WTC11 (cell line): ENCODE measurements at regions not wholly inside any gene's neighbourhood (a gene's known extent, or its start where the extent isn't known, plus 50 kb on each side); places are given as distances from the start of the nearest gene placed in this dataset.

ENCODE experiments used
- ATAC-seq: fragments of 200-7000 bp; cut with Tn5 transposase; 2 replicates; pipeline ENCODE4 v1.10.0; 2021; ENCODE audit warnings: mild to moderate bottlenecking, moderate library complexity
- CTCF ChIA-PET: fragments of 300-600 bp; sonication (Branson Sonifier 250); formaldehyde crosslinking; loops from one replicate; lab custom pipeline; 2021; ENCODE audit warnings: antibody characterized with exemption; lab: Charles Lee
- POLR2A ChIA-PET: fragments of 350-600 bp; sonication (Branson Sonifier 250); formaldehyde crosslinking; loops from one replicate; lab custom pipeline; 2021; ENCODE audit warnings: antibody characterized with exemption; lab: Charles Lee
- DNase-seq: peaks from one replicate; pipeline ENCODE4 v3.0.0; 2021; ENCODE audit warnings: low spot score
- H3K27ac Mint-ChIP-seq: 2 replicates; pipeline ENCODE4 v1.8.0; 2021; ENCODE audit warnings: mixed read lengths
- H3K27me3 Mint-ChIP-seq: 2 replicates; pipeline ENCODE4 v1.8.0; 2021; ENCODE audit warnings: low read depth, mild to moderate bottlenecking, moderate library complexity, mixed read lengths
- H3K36me3 Mint-ChIP-seq: 2 replicates; pipeline ENCODE4 v1.8.0; 2021; ENCODE audit warnings: mixed read lengths
- H3K4me1 Mint-ChIP-seq: 2 replicates; pipeline ENCODE4 v1.8.0; 2022; ENCODE audit warnings: mixed read lengths
- H3K4me3 Mint-ChIP-seq: 2 replicates; pipeline ENCODE4 v1.8.0; 2021; ENCODE audit warnings: mild to moderate bottlenecking, moderate library complexity, mixed read lengths
- H3K9me3 Mint-ChIP-seq: 2 replicates; pipeline ENCODE4 v1.8.0; 2021; ENCODE audit warnings: mixed read lengths
- ATF1 ChIP-seq: sonication (generic); formaldehyde crosslinking; IDR thresholded peaks from 2 replicates; pipeline ENCODE4 v1.8.1; 2023; ENCODE audit warnings: mild to moderate bottlenecking, moderate library complexity, missing genetic modification reagents
- FOXP1 ChIP-seq: sonication (generic); formaldehyde crosslinking; IDR thresholded peaks from 2 replicates; pipeline ENCODE4 v1.8.0; 2022; ENCODE audit warnings: missing genetic modification reagents, mild to moderate bottlenecking, moderate library complexity, borderline replicate concordance
- KAT7 ChIP-seq: sonication (generic); formaldehyde crosslinking; IDR thresholded peaks from 2 replicates; pipeline ENCODE4 v1.8.1; 2023; ENCODE audit warnings: missing genetic modification reagents, mild to moderate bottlenecking, borderline replicate concordance
- MYBL2 ChIP-seq: sonication (generic); formaldehyde crosslinking; IDR thresholded peaks from 2 replicates; pipeline ENCODE4 v1.8.1; 2023; ENCODE audit warnings: mild to moderate bottlenecking, moderate library complexity, missing genetic modification reagents
- NFE2L1 ChIP-seq: sonication (generic); formaldehyde crosslinking; IDR thresholded peaks from 2 replicates; pipeline ENCODE4 v1.8.1; 2023; ENCODE audit warnings: missing genetic modification reagents
- RORB ChIP-seq: fragments of 250-450 bp; sonication (Bioruptor Pico); IDR thresholded peaks from 2 replicates; pipeline ENCODE4 v1.9.0; 2021; ENCODE audit warnings: mild to moderate bottlenecking
- TEAD1 ChIP-seq: sonication (generic); formaldehyde crosslinking; IDR thresholded peaks from 2 replicates; pipeline ENCODE4 v1.8.0; 2022; ENCODE audit warnings: mild to moderate bottlenecking, missing genetic modification reagents
- ZNF396 ChIP-seq: fragments of 250-450 bp; sonication (Bioruptor Pico); IDR thresholded peaks from 2 replicates; pipeline ENCODE4 v1.8.0; 2021; ENCODE audit warnings: mild to moderate bottlenecking, moderate library complexity, borderline replicate concordance
- TF ChIP-seq, protein P1 (sequence below): sonication (generic); formaldehyde crosslinking; conservative IDR thresholded peaks from 2 replicates; pipeline ENCODE4 v1.8.1; 2023; ENCODE audit warnings: mild to moderate bottlenecking, low read depth, missing genetic modification reagents, moderate library complexity
- TF ChIP-seq, protein P2 (sequence below): fragments of 250-450 bp; sonication (Bioruptor Pico); IDR thresholded peaks from 2 replicates; pipeline ENCODE4 v1.9.0; 2021; ENCODE audit warnings: mild to moderate bottlenecking
- TF ChIP-seq, protein P3 (sequence below): sonication (generic); formaldehyde crosslinking; IDR thresholded peaks from 2 replicates; pipeline ENCODE4 v1.8.1; 2022; ENCODE audit warnings: low read depth, missing genetic modification reagents, borderline replicate concordance
- TF ChIP-seq, protein P4 (sequence below): sonication (generic); formaldehyde crosslinking; IDR thresholded peaks from 2 replicates; pipeline ENCODE4 v1.8.1; 2023; ENCODE audit warnings: mild to moderate bottlenecking, missing genetic modification reagents
- TF ChIP-seq, protein P5 (sequence below): sonication (generic); formaldehyde crosslinking; IDR thresholded peaks from 2 replicates; pipeline ENCODE4 v1.8.1; 2023; ENCODE audit warnings: mild to moderate bottlenecking, missing genetic modification reagents, moderate library complexity
- TF ChIP-seq, protein P6 (sequence below): fragments of 250-450 bp; sonication (Bioruptor Pico); IDR thresholded peaks from 2 replicates; pipeline ENCODE4 v2.1.2; 2022; ENCODE audit warnings: mild to moderate bottlenecking, moderate library complexity

DNA sequence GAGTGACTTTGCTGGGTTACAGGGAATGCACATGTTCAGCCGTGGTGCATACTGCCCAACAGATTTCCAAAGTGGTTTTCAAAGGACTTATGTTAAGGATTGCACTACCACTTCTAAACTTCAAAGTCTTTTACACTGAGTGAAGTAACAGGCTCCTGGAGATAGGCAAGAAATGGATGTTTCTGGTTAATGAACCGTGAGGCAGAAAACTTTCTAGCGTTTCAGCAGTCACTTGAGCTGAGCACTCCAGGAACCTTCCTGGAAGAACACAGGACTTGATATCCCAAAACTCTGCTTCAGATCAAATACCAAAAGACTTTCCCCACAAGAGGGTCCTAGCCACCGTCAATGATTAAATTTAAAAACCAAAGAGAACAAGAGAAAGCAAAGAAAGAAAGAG lies 74.3 kb upstream of the ATP1A1 start (continued):
- TF ChIP-seq, protein P1, sequence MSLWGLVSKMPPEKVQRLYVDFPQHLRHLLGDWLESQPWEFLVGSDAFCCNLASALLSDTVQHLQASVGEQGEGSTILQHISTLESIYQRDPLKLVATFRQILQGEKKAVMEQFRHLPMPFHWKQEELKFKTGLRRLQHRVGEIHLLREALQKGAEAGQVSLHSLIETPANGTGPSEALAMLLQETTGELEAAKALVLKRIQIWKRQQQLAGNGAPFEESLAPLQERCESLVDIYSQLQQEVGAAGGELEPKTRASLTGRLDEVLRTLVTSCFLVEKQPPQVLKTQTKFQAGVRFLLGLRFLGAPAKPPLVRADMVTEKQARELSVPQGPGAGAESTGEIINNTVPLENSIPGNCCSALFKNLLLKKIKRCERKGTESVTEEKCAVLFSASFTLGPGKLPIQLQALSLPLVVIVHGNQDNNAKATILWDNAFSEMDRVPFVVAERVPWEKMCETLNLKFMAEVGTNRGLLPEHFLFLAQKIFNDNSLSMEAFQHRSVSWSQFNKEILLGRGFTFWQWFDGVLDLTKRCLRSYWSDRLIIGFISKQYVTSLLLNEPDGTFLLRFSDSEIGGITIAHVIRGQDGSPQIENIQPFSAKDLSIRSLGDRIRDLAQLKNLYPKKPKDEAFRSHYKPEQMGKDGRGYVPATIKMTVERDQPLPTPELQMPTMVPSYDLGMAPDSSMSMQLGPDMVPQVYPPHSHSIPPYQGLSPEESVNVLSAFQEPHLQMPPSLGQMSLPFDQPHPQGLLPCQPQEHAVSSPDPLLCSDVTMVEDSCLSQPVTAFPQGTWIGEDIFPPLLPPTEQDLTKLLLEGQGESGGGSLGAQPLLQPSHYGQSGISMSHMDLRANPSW (CRISPR knock-in tag) = no peak
- TF ChIP-seq, protein P2, sequence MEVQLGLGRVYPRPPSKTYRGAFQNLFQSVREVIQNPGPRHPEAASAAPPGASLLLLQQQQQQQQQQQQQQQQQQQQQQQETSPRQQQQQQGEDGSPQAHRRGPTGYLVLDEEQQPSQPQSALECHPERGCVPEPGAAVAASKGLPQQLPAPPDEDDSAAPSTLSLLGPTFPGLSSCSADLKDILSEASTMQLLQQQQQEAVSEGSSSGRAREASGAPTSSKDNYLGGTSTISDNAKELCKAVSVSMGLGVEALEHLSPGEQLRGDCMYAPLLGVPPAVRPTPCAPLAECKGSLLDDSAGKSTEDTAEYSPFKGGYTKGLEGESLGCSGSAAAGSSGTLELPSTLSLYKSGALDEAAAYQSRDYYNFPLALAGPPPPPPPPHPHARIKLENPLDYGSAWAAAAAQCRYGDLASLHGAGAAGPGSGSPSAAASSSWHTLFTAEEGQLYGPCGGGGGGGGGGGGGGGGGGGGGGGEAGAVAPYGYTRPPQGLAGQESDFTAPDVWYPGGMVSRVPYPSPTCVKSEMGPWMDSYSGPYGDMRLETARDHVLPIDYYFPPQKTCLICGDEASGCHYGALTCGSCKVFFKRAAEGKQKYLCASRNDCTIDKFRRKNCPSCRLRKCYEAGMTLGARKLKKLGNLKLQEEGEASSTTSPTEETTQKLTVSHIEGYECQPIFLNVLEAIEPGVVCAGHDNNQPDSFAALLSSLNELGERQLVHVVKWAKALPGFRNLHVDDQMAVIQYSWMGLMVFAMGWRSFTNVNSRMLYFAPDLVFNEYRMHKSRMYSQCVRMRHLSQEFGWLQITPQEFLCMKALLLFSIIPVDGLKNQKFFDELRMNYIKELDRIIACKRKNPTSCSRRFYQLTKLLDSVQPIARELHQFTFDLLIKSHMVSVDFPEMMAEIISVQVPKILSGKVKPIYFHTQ (CRISPR knock-in tag) = no peak
- TF ChIP-seq KAT7 (CRISPR knock-in tag) = no peak
- TF ChIP-seq TEAD1 (CRISPR knock-in tag) = no peak
- TF ChIP-seq ZNF396 (CRISPR knock-in tag) = no peak
- no peak for TF ChIP-seq RORB (CRISPR knock-in tag)
- no peak for TF ChIP-seq ATF1

DNA sequence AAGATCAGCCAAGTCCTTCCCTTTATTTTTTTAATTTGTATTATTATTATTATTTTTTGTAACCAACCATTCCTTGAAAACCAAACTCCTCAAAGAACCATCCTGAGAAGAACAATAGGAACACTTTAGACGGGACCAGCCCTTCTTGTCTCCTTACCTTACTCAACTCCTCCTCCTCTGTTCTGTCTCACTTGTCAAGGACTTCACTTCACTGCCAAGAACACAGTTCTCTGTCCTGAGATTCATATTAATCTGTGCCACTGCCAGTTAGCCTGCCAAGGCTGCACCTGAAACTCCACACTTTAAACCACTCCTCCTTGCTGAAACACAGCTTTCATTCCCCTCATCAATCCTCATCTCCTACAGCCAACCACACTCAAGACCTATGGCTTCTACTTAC lies 73.8 kb upstream of the ATP1A1 start:
- H3K4me3 Mint-ChIP-seq = no peak overlapping the region
- no peak overlapping the region for H3K27ac Mint-ChIP-seq
- peaks cover 29% of the 10 kb centered on the region for H3K9me3 Mint-ChIP-seq
- no peaks in the 10 kb centered on the region for H3K4me1 Mint-ChIP-seq
- peaks cover 12% of the 10 kb centered on the region for H3K36me3 Mint-ChIP-seq
- DNase-seq (no peak), ATAC-seq (no peak)
- TF ChIP-seq, protein P3, sequence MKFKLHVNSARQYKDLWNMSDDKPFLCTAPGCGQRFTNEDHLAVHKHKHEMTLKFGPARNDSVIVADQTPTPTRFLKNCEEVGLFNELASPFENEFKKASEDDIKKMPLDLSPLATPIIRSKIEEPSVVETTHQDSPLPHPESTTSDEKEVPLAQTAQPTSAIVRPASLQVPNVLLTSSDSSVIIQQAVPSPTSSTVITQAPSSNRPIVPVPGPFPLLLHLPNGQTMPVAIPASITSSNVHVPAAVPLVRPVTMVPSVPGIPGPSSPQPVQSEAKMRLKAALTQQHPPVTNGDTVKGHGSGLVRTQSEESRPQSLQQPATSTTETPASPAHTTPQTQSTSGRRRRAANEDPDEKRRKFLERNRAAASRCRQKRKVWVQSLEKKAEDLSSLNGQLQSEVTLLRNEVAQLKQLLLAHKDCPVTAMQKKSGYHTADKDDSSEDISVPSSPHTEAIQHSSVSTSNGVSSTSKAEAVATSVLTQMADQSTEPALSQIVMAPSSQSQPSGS = no peak
- TF ChIP-seq, protein P4, sequence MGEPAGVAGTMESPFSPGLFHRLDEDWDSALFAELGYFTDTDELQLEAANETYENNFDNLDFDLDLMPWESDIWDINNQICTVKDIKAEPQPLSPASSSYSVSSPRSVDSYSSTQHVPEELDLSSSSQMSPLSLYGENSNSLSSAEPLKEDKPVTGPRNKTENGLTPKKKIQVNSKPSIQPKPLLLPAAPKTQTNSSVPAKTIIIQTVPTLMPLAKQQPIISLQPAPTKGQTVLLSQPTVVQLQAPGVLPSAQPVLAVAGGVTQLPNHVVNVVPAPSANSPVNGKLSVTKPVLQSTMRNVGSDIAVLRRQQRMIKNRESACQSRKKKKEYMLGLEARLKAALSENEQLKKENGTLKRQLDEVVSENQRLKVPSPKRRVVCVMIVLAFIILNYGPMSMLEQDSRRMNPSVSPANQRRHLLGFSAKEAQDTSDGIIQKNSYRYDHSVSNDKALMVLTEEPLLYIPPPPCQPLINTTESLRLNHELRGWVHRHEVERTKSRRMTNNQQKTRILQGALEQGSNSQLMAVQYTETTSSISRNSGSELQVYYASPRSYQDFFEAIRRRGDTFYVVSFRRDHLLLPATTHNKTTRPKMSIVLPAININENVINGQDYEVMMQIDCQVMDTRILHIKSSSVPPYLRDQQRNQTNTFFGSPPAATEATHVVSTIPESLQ = no peak
- TF ChIP-seq FOXP1 = no peak
- TF ChIP-seq, protein P5, sequence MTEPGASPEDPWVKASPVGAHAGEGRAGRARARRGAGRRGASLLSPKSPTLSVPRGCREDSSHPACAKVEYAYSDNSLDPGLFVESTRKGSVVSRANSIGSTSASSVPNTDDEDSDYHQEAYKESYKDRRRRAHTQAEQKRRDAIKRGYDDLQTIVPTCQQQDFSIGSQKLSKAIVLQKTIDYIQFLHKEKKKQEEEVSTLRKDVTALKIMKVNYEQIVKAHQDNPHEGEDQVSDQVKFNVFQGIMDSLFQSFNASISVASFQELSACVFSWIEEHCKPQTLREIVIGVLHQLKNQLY (CRISPR knock-in tag) = no peak
- peaks cover 4% of the 10 kb centered on the region; the same call in 1 of the 2 replicates for H3K27me3 Mint-ChIP-seq
- ChIA-PET POLR2A (no interaction called here), CTCF (no interaction called here)

DNA sequence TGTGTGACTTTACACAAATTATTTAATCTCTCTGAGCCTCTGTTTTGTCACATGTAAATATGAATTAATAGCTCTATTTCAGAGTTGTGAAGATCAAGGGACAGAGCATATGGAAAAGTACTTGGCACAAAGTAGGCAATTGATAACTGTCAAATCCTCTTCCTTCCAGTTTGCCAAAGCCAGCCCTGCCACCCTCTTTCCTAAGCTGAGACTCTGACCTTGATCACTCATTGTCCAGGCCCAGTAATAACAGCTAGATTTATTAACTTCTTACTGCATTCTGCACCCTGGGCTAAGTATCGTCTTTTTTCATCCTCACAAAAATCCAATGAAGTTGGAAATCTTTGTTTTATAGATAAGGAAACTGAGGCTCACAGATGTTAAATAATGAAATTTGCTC lies 70.8 kb upstream of the ATP1A1 start:
- DNase-seq (no peak), ATAC-seq (no peak)
- Mint-ChIP-seq H3K36me3 (peaks cover 12% of the 10 kb centered on the region), H3K27ac (no peak overlapping the region), H3K4me1 (no peaks in the 10 kb centered on the region), H3K9me3 (peaks cover 30% of the 10 kb centered on the region), H3K4me3 (no peak overlapping the region), H3K27me3 (peaks cover 4% of the 10 kb centered on the region; the same call in 1 of the 2 replicates)
- ChIA-PET CTCF (no interaction called here), POLR2A (no interaction called here)
- TF ChIP-seq TEAD1 (CRISPR knock-in tag) = no peak
- TF ChIP-seq MYBL2 = no peak
- TF ChIP-seq, protein P6, sequence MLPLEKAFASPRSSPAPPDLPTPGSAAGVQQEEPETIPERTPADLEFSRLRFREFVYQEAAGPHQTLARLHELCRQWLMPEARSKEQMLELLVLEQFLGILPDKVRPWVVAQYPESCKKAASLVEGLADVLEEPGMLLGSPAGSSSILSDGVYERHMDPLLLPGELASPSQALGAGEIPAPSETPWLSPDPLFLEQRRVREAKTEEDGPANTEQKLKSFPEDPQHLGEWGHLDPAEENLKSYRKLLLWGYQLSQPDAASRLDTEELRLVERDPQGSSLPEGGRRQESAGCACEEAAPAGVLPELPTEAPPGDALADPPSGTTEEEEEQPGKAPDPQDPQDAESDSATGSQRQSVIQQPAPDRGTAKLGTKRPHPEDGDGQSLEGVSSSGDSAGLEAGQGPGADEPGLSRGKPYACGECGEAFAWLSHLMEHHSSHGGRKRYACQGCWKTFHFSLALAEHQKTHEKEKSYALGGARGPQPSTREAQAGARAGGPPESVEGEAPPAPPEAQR (CRISPR knock-in tag) = no peak
- no peak for TF ChIP-seq NFE2L1 (CRISPR knock-in tag)
